BE2C (cell line): ENCODE measurements at regions not wholly inside any gene's neighbourhood (a gene's known extent, or its start where the extent isn't known, plus 50 kb on each side); places are given as distances from the start of the nearest gene placed in this dataset.

Source experiments
- DNase-seq: peaks from one replicate; pipeline ENCODE4 v3.0.0-alpha.2; 2020
- H3K27me3 ChIP-seq: fragments of 250-450 bp; sonication (Bioruptor Pico); 2 replicates; pipeline ENCODE4 v1.5.1; 2020; ENCODE audit warnings: mild to moderate bottlenecking
- H3K36me3 ChIP-seq: fragments of 250-450 bp; sonication (Bioruptor Pico); 2 replicates; pipeline ENCODE4 v1.5.1; 2020; ENCODE audit warnings: mild to moderate bottlenecking
- H3K4me1 ChIP-seq: fragments of 250-450 bp; sonication (Bioruptor Pico); 2 replicates; pipeline ENCODE4 v1.5.1; 2020
- H3K4me3 ChIP-seq: 2 replicates; pipeline ENCODE4 v1.5.1; 2011; ENCODE audit warnings: low read depth, low read length
- H3K9me3 ChIP-seq: fragments of 250-450 bp; sonication (Bioruptor Pico); 2 replicates; pipeline ENCODE4 v1.5.1; 2020
- TF ChIP-seq, protein P1 (sequence below): IDR thresholded peaks from 2 replicates; pipeline ENCODE4 v1.5.1; 2012; ENCODE audit warnings: mild to moderate bottlenecking, low read depth, low read length

DNA sequence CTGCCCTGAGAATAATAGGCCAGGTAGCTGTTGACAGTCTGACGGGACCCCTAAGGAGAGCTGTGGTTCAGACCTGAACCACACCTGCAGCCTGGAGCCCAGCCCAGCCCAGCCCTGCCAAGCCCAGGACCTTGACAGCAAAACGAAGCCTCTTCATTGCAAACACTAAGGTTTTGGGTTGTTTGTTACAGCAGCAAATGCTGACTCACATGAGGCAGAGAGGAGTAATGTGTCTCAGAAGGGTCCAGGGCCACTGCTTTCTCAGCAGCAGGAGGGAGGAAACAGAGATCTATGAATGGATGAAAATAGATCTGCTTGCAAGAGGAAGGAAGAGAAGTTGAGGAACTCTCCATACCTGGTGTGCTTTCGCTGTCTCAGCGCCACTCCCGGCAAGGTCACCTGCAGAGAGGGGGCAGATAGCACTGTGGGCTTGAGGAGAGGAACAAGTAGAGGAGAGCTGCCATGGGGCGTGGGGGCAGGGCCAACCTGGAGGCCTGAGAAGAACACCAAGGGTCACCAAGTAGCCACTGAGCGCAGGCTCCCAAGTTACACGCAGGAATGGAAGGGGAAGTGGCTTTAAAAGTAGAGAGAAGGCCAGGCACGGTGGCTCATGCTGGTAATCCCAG, 127.2 kb downstream of the ZNF281 start:
- Histone ChIP-seq H3K36me3 (no peaks in the 10 kb centered on the region), H3K9me3 (no peaks in the 10 kb centered on the region), H3K4me3 (no peak overlapping the region), H3K4me1 (no peaks in the 10 kb centered on the region), H3K27me3 (peaks cover 4% of the 10 kb centered on the region; the same call in 1 of the 2 replicates)
- TF ChIP-seq, protein P1, sequence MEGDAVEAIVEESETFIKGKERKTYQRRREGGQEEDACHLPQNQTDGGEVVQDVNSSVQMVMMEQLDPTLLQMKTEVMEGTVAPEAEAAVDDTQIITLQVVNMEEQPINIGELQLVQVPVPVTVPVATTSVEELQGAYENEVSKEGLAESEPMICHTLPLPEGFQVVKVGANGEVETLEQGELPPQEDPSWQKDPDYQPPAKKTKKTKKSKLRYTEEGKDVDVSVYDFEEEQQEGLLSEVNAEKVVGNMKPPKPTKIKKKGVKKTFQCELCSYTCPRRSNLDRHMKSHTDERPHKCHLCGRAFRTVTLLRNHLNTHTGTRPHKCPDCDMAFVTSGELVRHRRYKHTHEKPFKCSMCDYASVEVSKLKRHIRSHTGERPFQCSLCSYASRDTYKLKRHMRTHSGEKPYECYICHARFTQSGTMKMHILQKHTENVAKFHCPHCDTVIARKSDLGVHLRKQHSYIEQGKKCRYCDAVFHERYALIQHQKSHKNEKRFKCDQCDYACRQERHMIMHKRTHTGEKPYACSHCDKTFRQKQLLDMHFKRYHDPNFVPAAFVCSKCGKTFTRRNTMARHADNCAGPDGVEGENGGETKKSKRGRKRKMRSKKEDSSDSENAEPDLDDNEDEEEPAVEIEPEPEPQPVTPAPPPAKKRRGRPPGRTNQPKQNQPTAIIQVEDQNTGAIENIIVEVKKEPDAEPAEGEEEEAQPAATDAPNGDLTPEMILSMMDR = no peak
- no peak for DNase-seq

DNA sequence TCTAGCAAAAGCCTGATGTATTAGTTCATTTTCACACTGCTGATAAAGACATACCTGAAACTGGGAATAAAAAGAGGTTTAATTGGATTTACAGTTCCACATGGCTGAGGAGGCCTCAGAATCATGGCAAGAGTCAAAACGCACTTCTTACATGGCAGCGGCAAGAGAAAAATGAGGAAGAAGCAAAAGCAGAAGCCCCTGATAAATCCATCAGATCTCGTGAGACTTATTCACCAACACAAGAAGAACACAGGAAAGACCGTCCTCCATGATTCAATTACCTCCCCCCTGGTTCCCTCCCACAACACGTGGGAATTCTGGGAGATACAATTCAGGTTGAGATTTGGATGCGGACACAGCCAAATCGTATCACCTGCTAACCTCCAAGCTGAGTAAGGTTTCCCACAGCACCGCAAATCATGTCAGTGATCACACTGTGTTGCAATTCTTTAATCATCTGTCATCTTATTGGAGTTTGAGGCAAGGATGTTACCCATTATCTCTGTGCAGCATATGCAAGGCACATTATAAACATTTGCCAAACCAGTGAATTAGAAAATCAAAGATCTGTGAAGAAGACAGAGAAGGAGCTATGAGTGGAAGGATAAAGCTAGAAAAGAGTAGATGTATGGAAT, 128.5 kb downstream of the ZNF281 start:
- DNase-seq = no peak
- Histone ChIP-seq H3K4me1 (no peaks in the 10 kb centered on the region), H3K4me3 (no peak overlapping the region)

DNA sequence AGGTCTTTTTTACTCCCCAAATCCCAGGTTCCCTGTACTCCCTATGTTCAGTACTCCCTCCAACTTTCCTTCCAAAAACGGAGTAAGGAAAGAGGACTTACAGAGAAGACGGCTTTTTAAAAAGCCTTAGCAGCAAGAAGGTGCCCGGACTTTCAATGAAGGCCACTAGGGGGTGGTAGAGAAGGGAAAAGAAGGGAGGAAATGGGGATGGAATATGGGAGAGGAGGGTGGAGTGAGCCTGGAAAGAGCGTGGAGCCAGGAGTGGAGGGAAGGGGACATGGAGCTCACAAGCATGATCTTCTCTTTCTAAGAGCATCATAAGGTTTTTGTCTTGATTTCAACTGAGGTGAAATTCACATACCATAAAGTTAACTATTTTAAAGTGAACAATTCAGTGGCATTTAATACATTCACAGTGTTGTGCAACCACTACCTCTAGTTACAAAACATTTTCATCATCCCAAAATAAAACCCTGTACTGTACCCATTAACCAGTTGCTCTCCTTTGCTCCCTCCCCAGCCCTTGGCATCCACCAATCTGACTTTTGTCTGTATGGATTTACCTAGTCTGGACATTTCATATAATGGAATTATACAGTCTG, 129.9 kb downstream of the ZNF281 start:
- peaks cover 22% of the 10 kb centered on the region for H3K27me3 ChIP-seq
- peak; percentile 57 for DNase-seq
- H3K4me3 ChIP-seq = no peak overlapping the region
- H3K4me1 ChIP-seq = no peaks in the 10 kb centered on the region
- no peaks in the 10 kb centered on the region for H3K36me3 ChIP-seq
- TF ChIP-seq, protein P1 = peak; percentile 75
- H3K9me3 ChIP-seq = no peaks in the 10 kb centered on the region

More for the DNA sequence above, 128.5 kb downstream of the ZNF281 start:
- peaks cover 9% of the 10 kb centered on the region for H3K27me3 ChIP-seq
- TF ChIP-seq, protein P1 = no peak
- H3K36me3 ChIP-seq = no peaks in the 10 kb centered on the region
- no peaks in the 10 kb centered on the region for H3K9me3 ChIP-seq

DNA sequence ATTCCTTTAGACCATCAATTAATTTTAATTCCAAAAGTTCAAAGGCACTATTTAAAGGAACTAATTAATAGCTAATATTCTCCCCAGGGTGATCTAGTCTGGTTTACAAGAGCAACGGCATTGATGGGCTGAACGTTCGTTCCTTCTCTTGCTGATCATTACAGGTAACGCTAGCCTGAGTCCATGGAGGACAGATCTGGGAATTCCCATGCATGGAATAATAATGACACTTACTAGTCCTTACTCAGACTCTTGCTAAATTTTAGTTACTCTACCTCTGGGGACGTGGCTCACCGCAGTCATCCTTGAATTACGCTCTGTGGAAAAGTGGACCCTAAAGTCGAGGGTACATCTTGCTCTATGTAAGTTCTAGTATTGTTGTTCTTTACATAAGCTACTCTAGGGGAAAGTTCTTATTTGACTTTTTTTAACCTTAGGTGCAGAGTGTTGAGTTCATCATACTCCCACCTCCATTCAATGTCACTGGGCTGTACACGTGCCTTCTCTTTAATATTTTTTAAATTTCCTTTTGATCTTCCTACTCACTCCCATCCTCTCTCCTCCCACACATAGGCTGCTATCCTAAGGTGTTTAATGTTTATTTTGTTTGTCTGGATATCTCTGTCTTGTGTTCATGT, 133.9 kb downstream of the ZNF281 start:
- Histone ChIP-seq H3K4me1 (no peaks in the 10 kb centered on the region), H3K36me3 (no peaks in the 10 kb centered on the region), H3K9me3 (no peaks in the 10 kb centered on the region), H3K27me3 (peaks cover 27% of the 10 kb centered on the region), H3K4me3 (no peak overlapping the region)
- DNase-seq = no peak
- TF ChIP-seq, protein P1 = no peak

DNA sequence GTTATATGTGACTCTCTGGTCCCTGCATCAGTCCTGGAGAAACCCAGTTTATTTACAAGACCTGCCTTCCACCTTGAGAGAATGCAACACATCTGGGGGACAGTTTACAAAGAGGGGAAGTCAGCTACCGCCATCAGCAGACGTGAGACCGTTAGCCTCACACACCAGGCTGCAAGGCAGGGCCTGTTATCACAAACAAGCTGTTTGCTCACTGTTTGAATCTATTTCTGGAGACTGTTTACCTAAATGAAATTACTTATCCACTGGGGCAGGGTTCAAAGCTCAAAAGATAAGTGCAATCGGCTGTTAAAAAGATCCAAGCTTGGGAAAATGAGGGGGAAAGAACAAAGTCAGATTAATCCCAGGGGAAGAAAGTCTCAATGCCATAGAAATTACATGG, 134.4 kb downstream of the ZNF281 start:
- TF ChIP-seq, protein P1 = no peak

More for the DNA sequence above, 134.4 kb downstream of the ZNF281 start:
- peaks cover 27% of the 10 kb centered on the region for H3K27me3 ChIP-seq
- no peak for DNase-seq
- H3K4me1 ChIP-seq = no peaks in the 10 kb centered on the region
- H3K36me3 ChIP-seq = no peaks in the 10 kb centered on the region
- no peaks in the 10 kb centered on the region for H3K9me3 ChIP-seq
- no peak overlapping the region for H3K4me3 ChIP-seq
